Heart right ventricle (tissue), 16 donors: ENCODE measurements at regions not wholly inside any gene's neighbourhood (a gene's known extent, or its start where the extent isn't known, plus 50 kb on each side); places are given as distances from the start of the nearest gene placed in this dataset.

Experiments used
- ATAC-seq, 8 donors: fragments of 200-7000 bp; cut with Tn5 transposase; one replicate each; pipeline ENCODE4 v1.9.1; 2020; ENCODE audit warnings: mild to moderate bottlenecking in 8 of 8, moderate library complexity in 8 of 8, moderate number of reproducible peaks in 1 of 8
- DNase-seq, 2 donors: peaks; one replicate each; pipeline ENCODE4 v3.0.0-alpha.2; 2020
- H3K27ac ChIP-seq, 10 donors: fragments of 200-600 bp; sonication (generic) in 2 of 10; one replicate each; pipeline versions ENCODE4 v1.5.0 to v1.8.0; 2020 to 2022; ENCODE audit warnings: mild to moderate bottlenecking in 3 of 10
- H3K27me3 ChIP-seq, 7 donors: fragments of 200-600 bp; one replicate each; pipeline ENCODE4 v1.8.0; 2021 to 2022; ENCODE audit warnings: mild to moderate bottlenecking in 2 of 7
- H3K36me3 ChIP-seq, 9 donors: fragments of 200-600 bp; sonication (generic) in 1 of 9; one replicate each; pipeline versions ENCODE4 v1.5.0 to v1.8.0; 2020 to 2022; ENCODE audit warnings: mild to moderate bottlenecking in 2 of 9
- H3K4me1 ChIP-seq, 9 donors: fragments of 200-600 bp; sonication (generic) in 1 of 9; one replicate each; pipeline versions ENCODE4 v1.5.0 to v1.8.0; 2020 to 2022; ENCODE audit warnings: mild to moderate bottlenecking in 4 of 9
- H3K4me3 ChIP-seq, 10 donors: fragments of 200-600 bp; sonication (generic) in 2 of 10; one replicate each; pipeline versions ENCODE4 v1.5.0 to v1.8.0; 2020 to 2022; ENCODE audit warnings: mild to moderate bottlenecking in 7 of 10, moderate library complexity in 2 of 10
- H3K9me3 ChIP-seq, 11 donors: fragments of 200-600 bp in 10 of 11; sonication (generic) in 2 of 11; one replicate each; pipeline versions ENCODE4 v1.5.0 to v1.8.0; 2013 to 2022; ENCODE audit warnings: mild to moderate bottlenecking in 2 of 11, control low read depth in 1 of 11, moderate library complexity in 1 of 11
- CTCF ChIP-seq, 9 donors: fragments of 200-600 bp; sonication (generic) in 2 of 9; IDR thresholded peaks; one replicate each; pipeline versions ENCODE4 v1.5.0 to v1.8.0; 2021 to 2022; ENCODE audit warnings: antibody characterized with exemption in 9 of 9, mild to moderate bottlenecking in 5 of 9, moderate library complexity in 1 of 9
- WGBS, 2 donors: extraction: QIAGEN DNeasy Blood & Tissue Kit; methylation state at CpG; one replicate each; pipeline ENCODE4 v1.1.7; 2013; ENCODE audit warnings: inconsistent platforms in 1 of 2; 5-methylcytosine and 5-hydroxymethylcytosine counted together
- intact Hi-C, 10 donors: fragments of 100-400 bp; cut with DNase I; formaldehyde crosslinking; loops; one replicate each; pipeline versions ENCODE4 v1.11.1 to v1.14.2; 2022
- donor health status: Arrhythmogenic right ventricular cardiomyopathy.
- donor health status: ischemic (EF 13 %, LVEDD 7.1; RV severe dilation, severe dysfunction).
- donor health status: healthy with polysubstance abuse.
- donor health status: DM: no; HTN: yes; CAD: no.
- donor health status: DM: no; HTN: no; CAD: no.
- donor health status: ischemic (EF 25% LVEDD 6.9; RV normal size, moderate dysfunction).
- donor health status: ischemic (EF 25% LVEDD 5.7; RV mildly dilated, moderate dysfunction).
- donor health status: healthy.
- donor health status: DM: yes; HTN: yes; CAD: no.
- donor health status: Ischemic cardiomyopathy.
- donor health status: ischemic (EF 35%, LVEDD 5.7; RV mildly dilated, moderate dysfunction).
- donor health status: nonischemic (EF 11% LVEDD 7.7; RV severe dilation, severe dysfunction).
- donor health status: DM: yes; HTN: yes; CAD: no.
- donor health status: PGD.
- donor health status: ischemic (EF 29% LVEDD 5.4; RV normal size, mild dysfunction).
- donor health status: nonischemic (EF 23%, LVEDD 6.1; RV moderate dilation, normal function).

GRCh38 chr22:49561338-49561737, 266.3 kb downstream of the BRD1 start:
- DNase-seq = no peak
- TF ChIP-seq CTCF (IDR thresholded peaks at IDR 0.05) = no peak
- no peak overlapping the region for H3K27ac ChIP-seq
- 86% methylated on average over 4 of the region's 4 CpGs for WGBS, 2 donors
- no peaks in the 10 kb centered on the region for H3K36me3 ChIP-seq
- intact Hi-C loops = no loop called here
- no peak for ATAC-seq
- H3K9me3 ChIP-seq = peaks cover 0 to 17% (median 0%) of the 10 kb centered on the region in 11 donors
- H3K27me3 ChIP-seq = peaks cover 0 to 3% (median 0%) of the 10 kb centered on the region in 7 donors
- H3K4me1 ChIP-seq = no peaks in the 10 kb centered on the region
- H3K4me3 ChIP-seq = no peak overlapping the region

GRCh38 chr22:49555526-49555925, 272.1 kb downstream of the BRD1 start:
- no peak for TF ChIP-seq CTCF (IDR thresholded peaks at IDR 0.05)
- 92 to 93% methylated on average over 11 of the region's 11 CpGs for WGBS, 2 donors
- intact Hi-C loops = no loop called here
- Histone ChIP-seq H3K36me3 (no peaks in the 10 kb centered on the region), H3K4me3 (no peak overlapping the region), H3K4me1 (peaks cover 0 to 3% (median 0%) of the 10 kb centered on the region in 9 donors), H3K9me3 (peaks cover 0 to 31% (median 6%) of the 10 kb centered on the region in 11 donors), H3K27me3 (peaks cover 0 to 8% (median 0%) of the 10 kb centered on the region in 7 donors), H3K27ac (no peak overlapping the region)
- DNase-seq (no peak), ATAC-seq (no peak)

GRCh38 chr22:49554741-49555140, 272.9 kb downstream of the BRD1 start:
- H3K4me1 ChIP-seq = peaks cover 0 to 3% (median 0%) of the 10 kb centered on the region in 9 donors
- peaks cover 0 to 33% (median 8%) of the 10 kb centered on the region in 11 donors for H3K9me3 ChIP-seq
- no peak overlapping the region for H3K27ac ChIP-seq
- TF ChIP-seq CTCF (IDR thresholded peaks at IDR 0.05) = no peak
- peaks cover 0 to 8% (median 0%) of the 10 kb centered on the region in 7 donors for H3K27me3 ChIP-seq
- H3K36me3 ChIP-seq = no peaks in the 10 kb centered on the region
- intact Hi-C loops = no loop called here
- no peak overlapping the region for H3K4me3 ChIP-seq
- ATAC-seq (no peak), DNase-seq (no peak)
- 88 to 90% methylated on average over 17 of the region's 17 CpGs for WGBS, 2 donors

GRCh38 chr22:49554296-49554625, 273.4 kb downstream of the BRD1 start:
- Histone ChIP-seq H3K4me1 (peaks cover 0 to 3% (median 0%) of the 10 kb centered on the region in 9 donors), H3K27me3 (peaks cover 0 to 10% (median 0%) of the 10 kb centered on the region in 7 donors), H3K4me3 (no peak overlapping the region), H3K9me3 (peaks cover 0 to 33% (median 8%) of the 10 kb centered on the region in 11 donors), H3K36me3 (no peaks in the 10 kb centered on the region), H3K27ac (no peak overlapping the region)
- peak in 1 of 8 donors; percentile 29 for ATAC-seq
- 69 to 73% methylated on average over 10 of the region's 10 CpGs for WGBS, 2 donors
- intact Hi-C loops = no loop called here
- DNase-seq = no peak
- no peak for TF ChIP-seq CTCF (IDR thresholded peaks at IDR 0.05)
